Lower leg skin (tissue), 3 donors: ENCODE measurements at regions not wholly inside any gene's neighbourhood (a gene's known extent, or its start where the extent isn't known, plus 50 kb on each side); places are given as distances from the start of the nearest gene placed in this dataset.

ENCODE experiments used
- POLR2A ChIP-seq, 2 donors: fragments of 450-650 bp; IDR thresholded peaks; one replicate each; pipeline ENCODE4 v1.6.1; 2016 to 2017; ENCODE audit warnings: antibody characterized with exemption in 2 of 2, mild to moderate bottlenecking in 1 of 2, moderate library complexity in 1 of 2
- TF ChIP-seq, protein P1 (sequence below), 3 donors: fragments of 450-650 bp; IDR thresholded peaks; one replicate each; pipeline ENCODE4 v1.5.1; 2016; ENCODE audit warnings: antibody characterized with exemption in 3 of 3, mild to moderate bottlenecking in 3 of 3, moderate library complexity in 2 of 3

DNA sequence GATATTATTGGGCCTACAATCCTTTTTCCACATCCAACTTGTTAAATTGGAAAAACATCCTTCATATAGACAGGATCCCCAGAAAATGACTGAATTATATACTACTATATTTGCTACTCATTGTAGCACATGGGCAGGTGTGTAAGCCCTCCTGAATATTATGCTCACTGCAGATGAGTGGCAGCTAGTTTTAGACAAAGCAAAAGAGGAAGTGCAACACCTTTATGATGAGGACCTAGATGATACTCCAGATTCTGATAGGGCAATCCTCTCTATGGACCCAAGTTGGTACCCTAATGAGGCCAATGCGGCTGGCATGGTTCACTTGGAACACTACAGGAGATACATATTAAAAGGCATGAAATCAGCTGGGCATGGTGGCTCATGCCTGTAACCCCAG is 119.1 kb upstream of the PLCL2 start:
- TF ChIP-seq, protein P1, sequence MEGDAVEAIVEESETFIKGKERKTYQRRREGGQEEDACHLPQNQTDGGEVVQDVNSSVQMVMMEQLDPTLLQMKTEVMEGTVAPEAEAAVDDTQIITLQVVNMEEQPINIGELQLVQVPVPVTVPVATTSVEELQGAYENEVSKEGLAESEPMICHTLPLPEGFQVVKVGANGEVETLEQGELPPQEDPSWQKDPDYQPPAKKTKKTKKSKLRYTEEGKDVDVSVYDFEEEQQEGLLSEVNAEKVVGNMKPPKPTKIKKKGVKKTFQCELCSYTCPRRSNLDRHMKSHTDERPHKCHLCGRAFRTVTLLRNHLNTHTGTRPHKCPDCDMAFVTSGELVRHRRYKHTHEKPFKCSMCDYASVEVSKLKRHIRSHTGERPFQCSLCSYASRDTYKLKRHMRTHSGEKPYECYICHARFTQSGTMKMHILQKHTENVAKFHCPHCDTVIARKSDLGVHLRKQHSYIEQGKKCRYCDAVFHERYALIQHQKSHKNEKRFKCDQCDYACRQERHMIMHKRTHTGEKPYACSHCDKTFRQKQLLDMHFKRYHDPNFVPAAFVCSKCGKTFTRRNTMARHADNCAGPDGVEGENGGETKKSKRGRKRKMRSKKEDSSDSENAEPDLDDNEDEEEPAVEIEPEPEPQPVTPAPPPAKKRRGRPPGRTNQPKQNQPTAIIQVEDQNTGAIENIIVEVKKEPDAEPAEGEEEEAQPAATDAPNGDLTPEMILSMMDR (IDR thresholded peaks at IDR 0.05): no peak
- TF ChIP-seq POLR2A (IDR thresholded peaks at IDR 0.05): no peak
